22Rv1 (cell line): ENCODE measurements at regions not wholly inside any gene's neighbourhood (a gene's known extent, or its start where the extent isn't known, plus 50 kb on each side); places are given as distances from the start of the nearest gene placed in this dataset.

ENCODE experiments used
- CTCF ChIP-seq: fragments of 450-650 bp; IDR thresholded peaks from 2 replicates; pipeline ENCODE4 v1.5.1; 2017; ENCODE audit warnings: mild to moderate bottlenecking
- ZFX ChIP-seq: fragments of 450-650 bp; IDR thresholded peaks from 2 replicates; pipeline ENCODE4 v1.6.1; 2017; ENCODE audit warnings: antibody characterized with exemption, borderline replicate concordance

GRCh38 chr6:15926256-15926655 is 202.6 kb upstream of the MYLIP start:
- TF ChIP-seq CTCF (no peak), ZFX (no peak)
